Activated CD4-positive, alpha-beta T cell treated with anti-CD3 and anti-CD28 coated beads for 48 hours (primary cell): ENCODE measurements at regions not wholly inside any gene's neighbourhood (a gene's known extent, or its start where the extent isn't known, plus 50 kb on each side); places are given as distances from the start of the nearest gene placed in this dataset.
"Not testable (repeated sequence)": the region's sequence is repeated elsewhere in the genome, so short reads cannot be mapped to it uniquely, and the experiment has no call there.

Experiments used
- DNase-seq: peaks from one replicate; pipeline ENCODE4 v3.0.0-alpha.2; 2020

DNA sequence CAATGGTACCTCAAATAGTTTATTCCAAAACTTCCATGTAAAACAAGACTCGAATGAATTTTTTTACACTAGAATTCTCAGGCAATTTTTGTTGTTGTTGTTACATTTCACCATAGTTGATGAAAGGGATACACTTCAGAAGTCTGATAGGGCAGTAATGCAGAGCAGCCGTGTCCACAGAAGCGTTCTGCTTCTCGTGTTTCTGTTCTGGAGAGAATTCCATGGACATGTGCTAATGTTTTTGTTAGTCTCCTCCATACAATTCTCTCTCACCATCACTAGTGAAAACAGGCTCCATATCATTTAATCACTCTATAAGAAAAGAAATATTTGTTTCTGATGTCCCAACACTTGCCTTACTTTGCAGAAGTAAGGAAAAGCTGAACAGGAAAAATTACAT is 606.1 kb downstream of the SLC16A7 start:
- no peak for DNase-seq

GRCh38 chr12:60205500-60205899 is 609.7 kb downstream of the SLC16A7 start:
- no peak for DNase-seq

DNA sequence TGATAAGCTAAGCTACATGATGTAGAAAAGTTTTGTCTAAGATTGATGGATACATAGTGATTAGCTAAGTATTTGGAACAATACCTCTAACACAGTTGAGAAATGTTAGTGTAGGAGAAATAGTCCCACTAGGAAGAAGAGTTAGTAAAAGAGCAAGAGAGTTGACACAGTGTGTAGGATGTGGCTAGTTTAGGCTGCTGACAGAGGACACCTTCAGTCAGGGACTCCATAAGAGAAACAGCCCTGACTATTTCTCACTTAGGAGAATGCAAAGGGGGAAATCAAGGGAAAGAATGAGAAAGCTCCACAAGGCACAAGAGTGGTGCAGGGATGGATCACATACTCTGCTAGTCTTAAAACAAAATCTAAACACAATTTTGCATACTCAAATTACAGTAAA is 613.7 kb downstream of the SLC16A7 start:
- no peak for DNase-seq

- DNase-seq: no peak
Measured at GRCh38 chr12:60209933-60210332, 614.1 kb downstream of the SLC16A7 start.

DNA sequence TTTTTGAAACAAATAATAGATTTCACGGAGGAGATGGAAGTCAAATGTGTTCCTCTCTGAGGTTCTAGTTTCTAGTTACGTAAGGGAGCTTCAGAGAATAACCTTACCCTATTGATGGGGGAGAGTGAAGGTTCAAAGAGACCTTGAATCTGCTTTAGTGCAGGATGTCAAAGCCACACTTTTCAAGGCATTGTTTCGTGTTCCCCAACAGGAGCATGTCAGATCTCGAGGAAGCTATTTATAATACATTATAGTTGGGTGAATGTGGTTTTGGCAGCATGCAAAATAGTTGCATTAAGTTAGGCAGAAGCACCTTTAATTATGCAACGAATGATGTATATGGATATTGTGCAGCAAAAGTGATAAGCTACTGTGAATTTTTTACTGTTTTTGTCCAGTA is 614.9 kb downstream of the SLC16A7 start:
- no peak for DNase-seq

- DNase-seq: no peak
Measured at GRCh38 chr12:60211244-60211643, 615.4 kb downstream of the SLC16A7 start.

DNA sequence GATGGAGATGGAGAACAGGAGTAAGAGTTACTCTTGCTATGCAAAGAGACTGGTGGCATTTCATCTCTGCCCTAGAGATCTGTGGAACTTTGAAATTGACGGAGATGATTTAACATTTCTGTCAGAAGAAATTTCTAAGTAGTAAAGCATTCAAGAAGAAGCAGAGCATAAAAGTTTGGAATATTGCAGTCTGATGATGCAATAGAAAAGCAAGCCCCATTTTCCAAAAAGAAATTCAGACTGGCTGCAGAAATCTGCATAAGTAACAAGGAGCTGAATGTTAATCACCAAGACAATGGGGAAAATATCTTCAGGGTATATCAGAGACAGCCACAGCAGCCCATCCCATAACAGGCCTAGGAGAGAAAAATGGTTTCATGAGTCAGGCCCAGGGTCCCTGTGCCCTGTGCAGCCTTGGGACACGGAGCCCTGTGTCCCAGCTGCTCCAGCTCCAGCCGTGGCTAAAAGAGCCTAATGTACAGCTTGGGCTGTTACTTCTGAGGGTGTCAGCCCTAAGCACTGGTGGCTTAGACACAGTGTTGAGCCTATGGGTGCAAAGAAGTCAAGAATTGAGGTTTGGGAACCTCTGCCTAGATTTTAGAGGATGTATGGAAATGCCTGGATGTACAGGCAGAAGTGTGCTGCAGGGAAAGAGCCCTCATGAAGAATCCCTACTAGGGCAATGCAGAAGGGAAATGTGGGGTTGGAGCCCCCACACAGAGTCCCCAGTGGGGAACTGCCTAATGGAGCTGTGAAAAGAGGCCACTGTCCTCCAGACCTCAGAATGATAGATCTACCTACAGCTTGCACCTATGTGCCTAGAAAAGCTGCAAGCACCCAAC is 616.6 kb downstream of the SLC16A7 start:
- no peak for DNase-seq

GRCh38 chr12:60213272-60213671 is 617.4 kb downstream of the SLC16A7 start:
- not testable (repeated sequence) for DNase-seq

- DNase-seq: no peak
Measured at GRCh38 chr12:60216226-60216625, 620.4 kb downstream of the SLC16A7 start.

GRCh38 chr12:60223242-60223641 is 627.4 kb downstream of the SLC16A7 start:
- DNase-seq: no peak

DNA sequence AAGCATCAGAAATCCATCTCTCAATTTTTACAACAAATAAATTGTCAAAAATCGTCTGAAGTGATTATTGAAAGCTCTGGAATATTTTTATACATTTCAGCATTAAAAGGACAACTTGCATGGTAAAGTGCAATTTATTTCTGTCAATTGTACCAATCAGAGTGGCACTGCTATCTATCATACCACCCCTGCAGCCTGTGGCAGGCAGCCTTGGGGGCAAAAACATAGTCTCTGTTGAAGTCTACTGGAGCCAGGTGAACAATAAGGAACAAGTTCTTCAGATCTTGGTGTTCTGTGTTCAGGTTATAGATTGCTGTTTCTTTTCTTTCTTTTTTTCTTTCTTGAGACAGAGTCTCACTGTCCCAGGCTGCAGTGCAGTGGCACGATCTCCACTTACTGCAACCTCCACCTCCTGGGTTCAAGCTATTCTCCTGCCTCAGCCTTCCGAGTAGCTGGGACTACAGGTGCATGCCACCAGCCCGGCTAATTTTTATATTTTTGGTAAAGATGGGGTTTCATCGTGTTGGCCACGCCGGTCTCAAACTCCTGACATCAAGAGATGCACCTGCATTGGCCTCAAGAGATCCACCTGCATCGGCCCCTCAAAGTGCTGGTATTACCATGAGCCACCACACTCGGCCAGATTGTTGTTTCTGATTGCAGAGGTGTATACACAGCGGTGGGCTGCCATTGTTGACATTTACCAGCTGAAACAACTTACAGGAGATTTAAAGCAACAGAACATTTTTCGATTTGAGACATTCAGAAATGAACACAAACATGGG is 629.6 kb downstream of the SLC16A7 start:
- DNase-seq: no peak

DNA sequence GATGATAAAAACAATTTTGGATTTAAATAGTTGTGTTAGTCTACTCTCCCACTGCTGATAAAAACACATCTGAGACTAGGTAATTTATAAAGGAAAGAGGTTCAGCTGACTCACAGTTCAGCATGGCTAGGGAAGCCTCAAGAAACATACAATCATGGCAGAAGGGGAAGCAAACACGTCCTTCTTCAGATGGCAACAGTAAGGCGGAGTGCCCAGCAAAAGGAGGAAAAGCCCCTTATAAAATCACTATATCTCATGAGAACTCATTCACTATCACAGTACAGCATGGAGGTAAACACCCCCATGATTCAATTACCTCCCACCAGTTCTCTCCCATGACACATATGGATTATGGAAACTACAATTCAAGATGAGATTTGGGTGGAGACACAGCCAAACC is 632.1 kb downstream of the SLC16A7 start:
- DNase-seq: no peak

DNA sequence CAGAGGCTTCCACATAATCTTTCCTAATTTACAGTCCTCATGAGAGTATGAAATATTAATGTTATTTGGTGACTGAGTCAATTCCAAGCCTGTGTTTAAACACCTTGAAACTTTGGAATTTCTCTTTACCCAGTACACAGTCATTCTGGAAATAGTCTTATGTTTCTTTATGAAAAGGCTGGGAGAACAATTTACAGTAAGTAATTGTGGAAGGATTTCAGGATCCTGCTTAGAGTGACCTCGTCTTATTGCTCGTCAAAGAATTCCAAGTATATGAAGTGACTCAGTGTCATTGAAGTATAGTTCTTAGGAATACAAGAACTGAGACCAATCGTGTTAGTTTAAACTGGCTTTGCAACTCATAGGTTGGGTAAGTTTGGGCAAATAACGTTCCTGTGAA is 634.2 kb downstream of the SLC16A7 start:
- no peak for DNase-seq

GRCh38 chr12:60231303-60231702 is 635.5 kb downstream of the SLC16A7 start:
- no peak for DNase-seq

DNA sequence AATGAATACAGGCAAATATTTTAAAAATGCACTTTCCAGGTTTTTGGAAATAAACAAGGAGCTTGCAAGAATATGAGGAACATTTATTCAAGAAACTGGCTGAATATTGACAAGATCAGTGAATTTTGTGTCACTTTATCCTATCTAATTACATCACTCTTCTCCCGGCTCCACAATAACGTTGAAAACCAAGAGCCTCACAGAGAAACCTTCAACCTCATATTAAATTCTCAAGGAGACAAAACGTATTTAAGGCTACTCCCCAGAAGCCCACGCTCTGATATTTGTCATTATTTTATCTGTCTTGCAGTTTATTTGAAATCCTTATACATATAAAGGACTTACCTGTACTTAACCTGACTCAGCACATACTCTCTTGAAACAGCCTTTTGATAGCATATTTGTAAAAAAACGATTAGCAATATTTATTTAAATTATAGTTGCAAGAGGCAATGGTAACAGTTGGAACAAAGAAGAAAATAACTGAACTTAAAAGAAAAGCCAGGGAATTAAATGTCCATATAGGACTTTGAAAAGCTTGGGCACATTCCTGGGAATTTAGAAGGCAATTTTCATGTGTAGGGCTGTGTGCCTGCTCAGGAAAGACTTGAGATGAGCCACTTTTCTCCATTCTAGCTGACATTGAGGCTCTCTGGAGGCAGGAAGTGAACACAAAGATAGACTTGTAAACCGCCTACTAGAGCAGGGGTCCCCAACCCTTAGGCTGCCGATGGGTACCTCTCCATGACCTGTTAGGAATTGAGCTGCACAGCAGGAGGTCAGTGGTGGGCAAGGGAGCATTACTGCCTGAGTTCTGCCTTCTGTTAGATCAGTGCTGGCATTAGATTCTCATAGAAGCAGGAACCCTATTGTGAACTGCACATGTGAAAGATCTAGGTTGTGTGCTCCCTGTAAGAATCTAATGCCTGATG is 636.4 kb downstream of the SLC16A7 start:
- no peak for DNase-seq

DNA sequence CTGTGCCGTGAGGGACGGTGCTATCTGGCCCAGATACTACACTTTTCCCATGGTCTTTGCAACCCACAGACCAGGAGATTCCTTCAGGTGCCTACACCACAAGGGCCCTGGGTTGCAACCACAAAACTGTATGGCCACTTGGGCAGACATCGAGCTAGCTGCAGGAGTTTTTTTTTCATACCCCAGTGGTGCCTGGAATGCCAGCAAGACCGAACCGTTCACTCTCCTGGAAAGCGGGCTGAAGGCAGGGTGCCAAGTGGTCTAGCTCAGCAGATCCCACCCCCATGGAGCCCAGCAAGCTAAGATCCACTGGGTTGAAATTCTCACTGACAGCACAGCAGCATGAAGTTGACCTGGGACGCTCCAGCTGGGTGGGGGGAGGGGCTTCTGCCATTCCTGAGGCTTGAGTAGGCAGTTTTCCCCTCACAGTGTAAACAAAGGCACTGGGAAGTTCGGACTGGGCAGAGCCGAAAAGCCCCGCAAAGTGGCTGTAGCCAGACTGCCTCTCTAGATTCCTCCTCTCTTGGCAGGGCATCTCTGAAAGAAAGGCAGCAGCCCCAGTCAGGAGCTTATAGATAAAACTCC is 638.9 kb downstream of the SLC16A7 start:
- not testable (repeated sequence) for DNase-seq

DNA sequence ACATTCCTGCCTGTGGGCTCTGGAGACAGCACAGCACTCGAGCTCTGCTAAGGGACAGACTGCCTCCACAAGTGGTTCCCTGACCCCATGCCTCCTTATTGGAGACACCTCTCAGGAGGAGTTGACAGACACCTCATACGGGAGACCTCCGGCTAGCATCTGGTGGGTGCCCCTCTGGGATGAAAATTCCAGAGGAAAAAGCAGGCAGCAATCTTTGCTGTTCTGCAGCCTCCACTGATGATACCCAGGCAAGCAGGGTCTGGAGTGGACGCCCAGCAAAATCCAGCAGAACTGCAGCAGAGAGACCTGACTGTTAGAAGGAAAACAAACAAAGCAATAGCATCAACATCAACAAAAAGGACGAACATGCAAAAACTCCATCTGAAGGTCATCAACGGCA is 639.4 kb downstream of the SLC16A7 start:
- DNase-seq: no peak

DNA sequence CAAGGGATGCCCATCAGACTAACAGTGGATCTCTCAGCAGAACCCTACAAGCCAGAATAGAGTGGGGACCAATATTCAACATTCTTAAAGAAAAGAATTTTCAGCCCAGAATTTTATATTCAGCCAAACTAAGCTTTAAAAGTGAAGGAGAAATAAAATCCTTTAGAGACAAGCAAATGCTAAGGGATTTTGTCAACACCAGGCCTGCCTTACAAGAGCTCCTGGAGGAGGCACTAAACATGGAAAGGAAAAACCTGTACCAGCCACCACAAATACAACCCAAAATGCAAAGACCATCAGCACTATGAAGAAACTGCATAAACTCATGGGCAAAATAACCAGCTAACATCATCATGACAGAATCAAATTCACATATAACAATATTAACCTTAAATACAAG is 640.6 kb downstream of the SLC16A7 start:
- DNase-seq: not testable (repeated sequence)

DNA sequence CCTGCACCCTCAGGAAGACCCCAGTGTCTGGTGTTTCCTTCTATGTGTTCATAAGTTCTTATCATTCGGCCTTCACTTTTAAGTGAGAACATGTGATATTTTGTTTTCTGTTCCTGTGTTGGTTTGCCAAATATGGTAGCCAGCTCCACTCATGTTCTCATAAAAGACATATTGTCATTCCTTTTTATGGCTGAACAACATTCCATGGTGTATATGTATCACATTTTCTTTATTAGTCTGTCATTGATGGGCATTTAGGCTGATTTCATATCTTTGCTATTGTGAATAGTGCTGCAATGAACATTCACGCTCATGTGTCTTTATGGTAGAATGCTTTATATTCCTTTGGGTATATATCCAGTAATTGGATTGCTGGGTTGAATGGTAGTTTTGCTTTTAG is 645.1 kb downstream of the SLC16A7 start:
- no peak for DNase-seq

DNA sequence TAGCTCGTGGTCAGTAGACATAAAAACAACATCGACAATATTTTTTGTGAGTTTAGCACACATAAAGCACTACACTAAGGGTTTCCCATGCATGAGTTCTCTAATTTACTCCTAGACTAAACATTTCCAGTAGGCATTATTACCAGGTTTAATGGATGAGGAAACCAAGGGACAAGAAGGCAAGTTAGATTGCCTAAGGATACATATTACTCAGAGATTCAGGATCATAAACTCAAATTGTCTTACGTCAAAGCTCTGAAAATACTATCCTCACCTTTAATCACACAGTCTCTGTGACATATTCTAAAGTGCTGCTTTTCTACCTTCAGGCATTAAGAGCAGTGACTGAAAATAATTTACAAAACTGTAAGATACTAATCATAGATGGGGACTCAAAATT is 655.3 kb downstream of the SLC16A7 start:
- no peak for DNase-seq

- DNase-seq: no peak
Measured at GRCh38 chr12:60252359-60253096, 656.7 kb downstream of the SLC16A7 start.

DNA sequence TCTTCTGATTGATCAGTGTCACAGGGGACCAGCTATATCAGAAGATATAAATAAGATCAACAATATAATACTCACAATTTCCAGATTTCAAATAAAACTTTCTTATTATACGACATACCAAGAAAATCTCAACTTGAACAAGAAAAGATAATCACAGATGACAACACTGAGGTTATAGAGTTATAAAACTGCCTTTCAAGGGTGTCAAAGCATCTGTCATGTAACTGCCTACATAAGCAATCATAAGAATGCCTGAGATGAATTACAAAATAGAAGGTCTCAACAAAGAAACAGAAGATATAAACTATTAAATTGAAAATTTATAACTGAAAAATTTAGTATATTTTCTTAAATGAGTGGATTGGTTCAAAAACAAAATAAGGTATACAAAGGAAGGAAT is 659.2 kb downstream of the SLC16A7 start:
- DNase-seq: no peak
